GM12874 (cell line): ENCODE measurements at regions not wholly inside any gene's neighbourhood (a gene's known extent, or its start where the extent isn't known, plus 50 kb on each side); places are given as distances from the start of the nearest gene placed in this dataset.

Source experiments
- TF ChIP-seq, protein P1 (sequence below): IDR thresholded peaks from 2 replicates; pipeline ENCODE4 v1.5.1; 2011; ENCODE audit warnings: low read depth, mild to moderate bottlenecking, control low read depth, low read length, moderate library complexity; ENCODE audit not compliant: insufficient read depth

DNA sequence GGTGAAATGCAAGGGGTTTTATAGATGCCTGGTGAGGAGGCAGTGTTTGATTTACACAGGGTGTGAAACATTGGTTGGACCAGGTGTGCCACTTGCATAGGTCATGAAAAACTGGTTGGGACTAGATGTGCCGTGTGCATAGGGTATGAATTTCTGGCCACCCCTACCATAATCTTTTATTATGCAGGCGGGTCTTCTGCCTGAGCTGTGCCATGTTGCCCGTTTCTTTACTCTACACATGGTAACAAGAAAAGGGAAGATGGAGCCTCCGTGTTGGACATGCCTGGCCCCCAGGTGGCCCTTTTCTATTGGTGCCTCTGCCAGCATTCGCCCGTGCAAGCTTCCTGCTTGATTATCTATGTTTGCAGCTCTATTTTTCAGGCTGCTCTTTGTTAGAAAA, 805.4 kb downstream of the TRIB2 start:
- TF ChIP-seq, protein P1, sequence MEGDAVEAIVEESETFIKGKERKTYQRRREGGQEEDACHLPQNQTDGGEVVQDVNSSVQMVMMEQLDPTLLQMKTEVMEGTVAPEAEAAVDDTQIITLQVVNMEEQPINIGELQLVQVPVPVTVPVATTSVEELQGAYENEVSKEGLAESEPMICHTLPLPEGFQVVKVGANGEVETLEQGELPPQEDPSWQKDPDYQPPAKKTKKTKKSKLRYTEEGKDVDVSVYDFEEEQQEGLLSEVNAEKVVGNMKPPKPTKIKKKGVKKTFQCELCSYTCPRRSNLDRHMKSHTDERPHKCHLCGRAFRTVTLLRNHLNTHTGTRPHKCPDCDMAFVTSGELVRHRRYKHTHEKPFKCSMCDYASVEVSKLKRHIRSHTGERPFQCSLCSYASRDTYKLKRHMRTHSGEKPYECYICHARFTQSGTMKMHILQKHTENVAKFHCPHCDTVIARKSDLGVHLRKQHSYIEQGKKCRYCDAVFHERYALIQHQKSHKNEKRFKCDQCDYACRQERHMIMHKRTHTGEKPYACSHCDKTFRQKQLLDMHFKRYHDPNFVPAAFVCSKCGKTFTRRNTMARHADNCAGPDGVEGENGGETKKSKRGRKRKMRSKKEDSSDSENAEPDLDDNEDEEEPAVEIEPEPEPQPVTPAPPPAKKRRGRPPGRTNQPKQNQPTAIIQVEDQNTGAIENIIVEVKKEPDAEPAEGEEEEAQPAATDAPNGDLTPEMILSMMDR: no peak

DNA sequence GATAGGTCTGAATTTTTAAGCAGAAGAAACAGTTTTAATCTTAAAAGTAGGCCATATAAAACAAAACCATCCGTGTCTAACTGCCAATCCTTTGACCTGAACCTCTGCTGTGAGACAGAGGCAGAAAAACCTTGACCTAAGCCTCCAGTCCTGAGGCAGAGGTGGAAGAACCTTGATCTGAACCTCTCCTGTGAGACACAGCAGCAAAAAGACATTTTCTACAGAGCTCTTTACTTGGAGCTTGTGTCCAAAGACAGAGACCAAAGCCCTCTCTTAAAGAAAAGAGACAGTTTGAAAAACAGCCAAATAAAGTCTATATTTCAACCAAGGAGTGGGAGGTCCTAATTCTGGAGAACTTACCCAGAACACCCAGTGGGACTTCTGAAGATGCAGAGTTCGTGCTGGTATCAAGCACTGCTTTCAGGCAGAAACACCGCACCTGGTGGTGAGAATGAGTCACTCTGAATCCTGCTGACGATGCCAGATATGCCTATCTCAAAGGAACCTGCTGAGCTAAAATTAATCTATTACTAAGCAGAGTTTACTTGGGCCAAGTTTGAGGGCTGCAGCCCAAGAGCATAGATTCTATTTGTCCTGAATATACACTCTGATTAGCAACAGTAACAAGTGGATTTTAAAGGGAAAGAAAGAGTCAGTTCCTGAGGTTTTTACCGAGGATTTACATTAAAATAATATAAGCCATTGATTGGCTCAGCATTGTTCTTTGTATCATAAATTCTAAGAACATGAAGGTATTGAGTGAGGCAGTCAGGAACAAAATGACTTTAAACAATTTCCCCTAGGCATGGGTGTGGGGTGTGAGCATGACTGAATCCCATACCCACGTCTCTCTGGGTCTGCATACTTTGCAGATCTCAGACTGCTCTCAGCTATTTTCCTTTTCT, 806.4 kb downstream of the TRIB2 start:
- TF ChIP-seq, protein P1: peak; percentile 30; the same call in 1 of the 2 replicates

DNA sequence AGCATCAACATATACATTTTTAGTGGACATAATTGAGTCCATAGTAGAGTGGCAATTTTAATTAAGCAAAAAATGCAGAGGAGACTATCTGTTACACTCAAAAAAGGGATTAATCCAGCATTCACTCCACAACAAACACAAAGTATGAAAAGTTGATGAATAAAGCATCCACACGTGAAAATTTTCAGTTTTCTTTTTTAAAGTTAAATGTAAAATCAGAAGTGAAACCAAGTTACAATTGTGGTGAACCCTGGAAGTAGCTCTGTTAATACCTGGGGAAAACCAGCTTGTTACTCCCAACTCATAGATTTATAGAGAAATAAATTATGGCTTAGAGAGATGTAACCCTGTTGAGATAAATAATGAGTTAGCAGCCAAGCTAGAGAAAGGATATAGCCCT, 807.8 kb downstream of the TRIB2 start:
- TF ChIP-seq, protein P1: no peak

DNA sequence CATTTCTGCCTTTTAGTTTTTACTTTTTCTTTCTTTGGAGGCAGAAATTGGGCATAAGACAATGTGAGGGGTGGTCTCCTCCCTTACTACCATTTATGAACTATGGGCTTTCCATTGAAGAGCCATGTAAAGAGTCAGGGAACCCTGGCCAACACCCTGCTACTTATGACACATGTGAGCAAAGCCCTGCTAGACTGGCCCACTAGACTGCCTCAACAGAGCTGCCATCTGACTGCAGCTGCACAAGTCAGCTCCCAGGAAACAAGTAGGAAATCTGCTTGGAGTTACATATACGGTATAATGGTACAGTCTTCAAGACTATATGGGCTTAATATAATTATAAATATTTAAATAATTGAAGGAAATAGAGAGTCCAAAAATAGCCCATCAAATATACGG, 816.8 kb downstream of the TRIB2 start:
- TF ChIP-seq, protein P1: no peak

DNA sequence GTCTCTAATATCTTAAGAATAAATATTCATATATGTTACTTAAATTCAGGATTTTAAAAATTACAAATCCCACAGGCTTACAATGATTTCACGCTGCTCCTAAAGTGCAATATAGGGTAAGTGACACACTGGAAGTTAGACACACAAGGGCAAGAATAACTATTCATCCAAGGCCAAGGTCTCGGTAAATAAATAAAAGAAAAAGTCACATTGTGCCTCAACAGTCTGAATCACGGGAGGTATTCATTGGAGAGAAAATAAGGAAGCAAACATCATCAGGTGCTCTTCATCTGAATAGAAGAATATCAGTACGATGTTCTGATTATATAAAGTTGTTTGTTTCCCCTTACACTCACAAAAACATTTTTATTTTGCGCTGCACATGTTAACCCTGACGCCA, 820.2 kb downstream of the TRIB2 start:
- TF ChIP-seq, protein P1: no peak

DNA sequence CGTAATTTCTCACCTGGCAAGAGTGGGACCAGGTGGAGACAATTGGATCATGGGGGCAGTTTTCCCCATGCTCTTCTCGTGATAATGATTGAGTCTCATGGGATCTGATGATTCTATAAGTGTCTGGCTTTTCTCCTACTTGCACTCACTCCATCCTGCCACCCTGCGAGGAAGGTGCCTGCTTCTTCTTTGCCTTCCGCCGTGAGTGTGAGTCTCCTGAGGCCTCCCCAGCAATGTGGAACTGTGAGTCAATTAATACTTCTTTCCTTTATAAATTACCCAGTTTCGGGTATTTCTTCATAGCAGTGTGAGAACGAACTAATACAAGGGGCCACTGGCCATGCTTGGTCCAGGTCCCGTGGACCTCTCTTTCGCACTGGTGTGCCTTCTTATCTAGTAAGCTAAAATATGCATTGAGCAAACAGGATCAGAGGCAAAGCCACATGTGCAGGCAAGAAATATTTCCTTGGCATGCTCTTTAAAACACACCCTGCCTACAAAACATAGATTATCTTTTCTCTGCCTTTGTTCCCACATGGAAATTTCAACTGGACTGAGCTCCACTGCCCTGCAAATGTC, 821.1 kb downstream of the TRIB2 start:
- TF ChIP-seq, protein P1: no peak

DNA sequence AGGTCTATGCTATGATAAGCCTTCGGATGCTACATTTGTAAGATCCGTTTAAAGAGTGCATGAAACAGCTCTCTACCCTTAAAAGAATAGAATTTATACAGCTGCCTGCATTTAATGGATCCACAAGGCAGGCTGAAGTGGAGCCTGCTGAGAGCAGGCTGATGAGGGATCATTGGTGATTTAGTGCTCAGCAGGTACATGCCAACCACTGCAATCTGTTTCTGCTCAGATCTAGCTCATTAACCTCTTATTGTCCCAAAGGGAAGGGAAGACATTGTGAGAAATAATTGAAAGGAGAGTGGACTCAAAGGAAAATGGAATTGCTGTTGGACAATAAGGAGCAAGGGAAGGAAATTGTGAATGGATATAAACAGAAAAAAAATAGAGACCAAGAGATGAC, 822.6 kb downstream of the TRIB2 start:
- TF ChIP-seq, protein P1: no peak
